HEK293 (cell line): ENCODE measurements at regions not wholly inside any gene's neighbourhood (a gene's known extent, or its start where the extent isn't known, plus 50 kb on each side); places are given as distances from the start of the nearest gene placed in this dataset.
"Not testable (repeated sequence)": the region's sequence is repeated elsewhere in the genome, so short reads cannot be mapped to it uniquely, and the experiment has no call there.

ENCODE experiments used
- CTCF ChIA-PET: fragments of 350-600 bp; formaldehyde crosslinking; extraction: SDS; loops from one replicate; lab custom pipeline; 2021; ENCODE audit warnings: antibody characterized with exemption; lab: Yijun Ruan, JAX
- POLR2A ChIA-PET: fragments of 300-600 bp; formaldehyde crosslinking; extraction: SDS; loops from one replicate; lab custom pipeline; 2020; ENCODE audit warnings: antibody characterized with exemption, inconsistent platforms; lab: Yijun Ruan, JAX
- H3K27ac ChIP-seq: fragments of 200-500 bp; sonication (Bioruptor generic); 2 replicates; pipeline ENCODE4 v1.5.1; 2014; ENCODE audit warnings: low read depth, low read length, control low read depth, inconsistent platforms; ENCODE audit errors: extremely low read depth
- H3K36me3 ChIP-seq, 2 experiments: fragments of 200-500 bp in 1 of 2; sonication (Bioruptor generic) in 1 of 2; 1 replicate in 1 of 2; 2 replicates in 1 of 2; pipeline ENCODE4 v1.5.1; 2014 to 2017; ENCODE audit warnings: inconsistent platforms in 2 of 2, low read length in 2 of 2; ENCODE audit not compliant: control insufficient read depth in 2 of 2, insufficient read depth in 1 of 2
- H3K4me1 ChIP-seq: fragments of 200-500 bp; sonication (Bioruptor generic); 2 replicates; pipeline ENCODE4 v1.5.1; 2014; ENCODE audit warnings: mild to moderate bottlenecking, low read length, inconsistent platforms; ENCODE audit not compliant: control insufficient read depth, insufficient read depth
- H3K4me3 ChIP-seq: 2 replicates; pipeline ENCODE4 v1.5.1; 2011; ENCODE audit warnings: low read depth, mild to moderate bottlenecking, control low read depth, low read length, moderate library complexity
- H3K9me3 ChIP-seq: fragments of 200-500 bp; sonication (Bioruptor generic); 2 replicates; pipeline ENCODE4 v1.5.1; 2014; ENCODE audit warnings: low read depth, low read length, inconsistent platforms; ENCODE audit not compliant: control insufficient read depth, insufficient read depth
- BCL11B ChIP-seq: fragments of 450-650 bp; formaldehyde crosslinking; IDR thresholded peaks from 2 replicates; pipeline ENCODE4 v1.5.1; 2016; ENCODE audit warnings: low read depth, missing biosample characterization, missing genetic modification characterization
- GFI1B ChIP-seq: fragments of 450-650 bp; formaldehyde crosslinking; IDR thresholded peaks from 2 replicates; pipeline ENCODE4 v1.5.1; 2016; ENCODE audit warnings: missing biosample characterization, missing genetic modification characterization
- MYNN ChIP-seq: fragments of 450-650 bp; formaldehyde crosslinking; IDR thresholded peaks from 2 replicates; pipeline ENCODE4 v1.5.1; 2016; ENCODE audit warnings: missing biosample characterization, missing genetic modification characterization, borderline replicate concordance
- PATZ1 ChIP-seq: fragments of 450-650 bp; formaldehyde crosslinking; IDR thresholded peaks from 2 replicates; pipeline ENCODE4 v1.5.1; 2016; ENCODE audit warnings: missing biosample characterization, missing genetic modification characterization
- SALL2 ChIP-seq: fragments of 450-650 bp; formaldehyde crosslinking; IDR thresholded peaks from 2 replicates; pipeline ENCODE4 v1.5.0; 2017; ENCODE audit warnings: missing biosample characterization, mild to moderate bottlenecking, missing genetic modification characterization, borderline replicate concordance
- SETDB1 ChIP-seq: IDR thresholded peaks from one replicate; pipeline ENCODE4 v1.6.1; 2017; ENCODE audit warnings: mild to moderate bottlenecking, low read length, moderate library complexity, mixed read lengths; ENCODE audit not compliant: insufficient read length
- SP7 ChIP-seq: fragments of 450-650 bp; formaldehyde crosslinking; IDR thresholded peaks from 2 replicates; pipeline ENCODE4 v1.5.1; 2016; ENCODE audit warnings: missing biosample characterization, missing genetic modification characterization
- TCF7L2 ChIP-seq: IDR thresholded peaks from 2 replicates; pipeline ENCODE4 v1.6.1; 2011; ENCODE audit warnings: low read depth, mild to moderate bottlenecking, inconsistent platforms, low read length, moderate library complexity, borderline replicate concordance
- ZBTB48 ChIP-seq: fragments of 450-650 bp; formaldehyde crosslinking; IDR thresholded peaks from 2 replicates; pipeline ENCODE4 v1.5.1; 2016; ENCODE audit warnings: missing biosample characterization, missing genetic modification characterization
- ZFHX2 ChIP-seq: fragments of 450-650 bp; formaldehyde crosslinking; conservative IDR thresholded peaks from 2 replicates; pipeline ENCODE4 v1.5.1; 2016; ENCODE audit warnings: missing biosample characterization, missing genetic modification characterization
- ZNF202 ChIP-seq: fragments of 450-650 bp; formaldehyde crosslinking; IDR thresholded peaks from 2 replicates; pipeline ENCODE4 v1.5.1; 2016; ENCODE audit warnings: missing biosample characterization, missing genetic modification characterization, borderline replicate concordance
- ZNF223 ChIP-seq: fragments of 450-650 bp; formaldehyde crosslinking; IDR thresholded peaks from 2 replicates; pipeline ENCODE4 v1.5.1; 2016; ENCODE audit warnings: missing biosample characterization, missing genetic modification characterization
- ZNF23 ChIP-seq: fragments of 450-650 bp; formaldehyde crosslinking; IDR thresholded peaks from 2 replicates; pipeline ENCODE4 v1.5.1; 2016; ENCODE audit warnings: missing biosample characterization, missing genetic modification characterization, borderline replicate concordance
- ZNF280C ChIP-seq: fragments of 450-650 bp; formaldehyde crosslinking; IDR thresholded peaks from 2 replicates; pipeline ENCODE4 v1.5.1; 2016; ENCODE audit warnings: missing biosample characterization, missing genetic modification characterization
- ZNF423 ChIP-seq: fragments of 450-650 bp; formaldehyde crosslinking; IDR thresholded peaks from 2 replicates; pipeline ENCODE4 v1.5.1; 2016; ENCODE audit warnings: missing biosample characterization, missing genetic modification characterization
- ZNF426 ChIP-seq: fragments of 450-650 bp; formaldehyde crosslinking; IDR thresholded peaks from 2 replicates; pipeline ENCODE4 v1.5.1; 2017; ENCODE audit warnings: missing biosample characterization, missing genetic modification characterization, mild to moderate bottlenecking, inconsistent platforms, moderate library complexity
- ZNF501 ChIP-seq: fragments of 450-650 bp; formaldehyde crosslinking; IDR thresholded peaks from 2 replicates; pipeline ENCODE4 v1.5.1; 2016; ENCODE audit warnings: missing biosample characterization, missing genetic modification characterization
- ZNF664 ChIP-seq: fragments of 450-650 bp; formaldehyde crosslinking; IDR thresholded peaks from 2 replicates; pipeline ENCODE4 v1.5.1; 2016; ENCODE audit warnings: missing biosample characterization, missing genetic modification characterization
- ZNF776 ChIP-seq: fragments of 450-650 bp; formaldehyde crosslinking; IDR thresholded peaks from 2 replicates; pipeline ENCODE4 v1.5.0; 2017; ENCODE audit warnings: missing biosample characterization, missing genetic modification characterization, borderline replicate concordance
- ZSCAN18 ChIP-seq: fragments of 450-650 bp; formaldehyde crosslinking; IDR thresholded peaks from 2 replicates; pipeline ENCODE4 v1.5.1; 2016; ENCODE audit warnings: missing biosample characterization, missing genetic modification characterization
- ZXDB ChIP-seq: fragments of 450-650 bp; formaldehyde crosslinking; IDR thresholded peaks from 2 replicates; pipeline ENCODE4 v1.5.1; 2016; ENCODE audit warnings: missing biosample characterization, missing genetic modification characterization

- ChIA-PET POLR2A (no interaction called here), CTCF (interaction anchor here (0.6 to 1.1 kb wide), 4 partner anchors 23 to 401 kb away, joined by 3 read pairs; no protein-coding TSS in a partner anchor)
- Histone ChIP-seq H3K9me3 (no peaks in the 10 kb centered on the region), H3K4me3 (no peak overlapping the region), H3K4me1 (peaks cover 12% of the 10 kb centered on the region), H3K36me3 (no peaks in the 10 kb centered on the region), H3K27ac (no peak overlapping the region)
- TF ChIP-seq ZNF501 (tag by site-specific recombination), result no peak
- TF ChIP-seq SETDB1, result no peak
These were observed 214.9 kb upstream of the DDHD1 start for GRCh38 chr14:53368066-53368465.

- H3K4me3 ChIP-seq, result no peak overlapping the region
- no peaks in the 10 kb centered on the region for H3K9me3 ChIP-seq
- H3K27ac ChIP-seq, result no peak overlapping the region
- POLR2A ChIA-PET, result no interaction called here
- TF ChIP-seq ZNF426 (tag by site-specific recombination) (no peak), MYNN (no peak), ZNF23 (tag by site-specific recombination) (no peak), ZNF776 (tag by site-specific recombination) (no peak), TCF7L2 (no peak), GFI1B (tag by site-specific recombination) (no peak), ZSCAN18 (no peak), BCL11B (tag by site-specific recombination) (no peak), ZXDB (tag by site-specific recombination) (no peak), PATZ1 (tag by site-specific recombination) (no peak), ZNF223 (no peak)
- TF ChIP-seq, all 188 proteins: peak for 0
- Histone ChIP-seq H3K36me3 (no peaks in the 10 kb centered on the region), H3K4me1 (peaks cover 12% of the 10 kb centered on the region)
- CTCF ChIA-PET, result interaction anchor here (0.6 to 1.1 kb wide), 4 partner anchors 24 to 400 kb away, joined by 3 read pairs; no protein-coding TSS in a partner anchor
These were observed 214.5 kb upstream of the DDHD1 start for GRCh38 chr14:53367644-53368026.

GRCh38 chr14:53365486-53366130 lies 212.5 kb upstream of the DDHD1 start:
- ChIA-PET POLR2A (no interaction called here), CTCF (no interaction called here)
- TF ChIP-seq ZNF280C (tag by site-specific recombination) (no peak), SP7 (no peak), ZNF664 (tag by site-specific recombination) (no peak), ZNF423 (tag by site-specific recombination) (no peak), ZNF202 (no peak), SALL2 (tag by site-specific recombination) (no peak), ZFHX2 (tag by site-specific recombination) (no peak), ZBTB48 (tag by site-specific recombination) (no peak)
- H3K9me3 ChIP-seq, result no peaks in the 10 kb centered on the region
- H3K4me3 ChIP-seq, result no peak overlapping the region
- peaks cover 12% of the 10 kb centered on the region for H3K4me1 ChIP-seq
- no peak overlapping the region for H3K27ac ChIP-seq
- no peaks in the 10 kb centered on the region for H3K36me3 ChIP-seq

- H3K27ac ChIP-seq, POLR2A ChIA-PET, H3K4me1 ChIP-seq, CTCF ChIA-PET, H3K36me3 ChIP-seq, H3K9me3 ChIP-seq, H3K4me3 ChIP-seq: not testable (repeated sequence)
These were observed 209.8 kb upstream of the DDHD1 start for GRCh38 chr14:53362916-53363315.
